Liver (tissue), 8 donors: ENCODE measurements at regions not wholly inside any gene's neighbourhood (a gene's known extent, or its start where the extent isn't known, plus 50 kb on each side); places are given as distances from the start of the nearest gene placed in this dataset.
"Not testable (repeated sequence)": the region's sequence is repeated elsewhere in the genome, so short reads cannot be mapped to it uniquely, and the experiment has no call there.

Experiments
- DNase-seq: peaks from one replicate; pipeline ENCODE4 v3.0.0-alpha.2; 2017; ENCODE audit warnings: low spot score
- H3K27ac ChIP-seq, 2 donors: one replicate each; pipeline ENCODE4 v1.7.0; 2013; ENCODE audit warnings: inconsistent platforms in 2 of 2, low read length in 2 of 2, control low read depth in 1 of 2, low read depth in 1 of 2, mild to moderate bottlenecking in 1 of 2
- H3K27me3 ChIP-seq, 4 donors: one replicate each; pipeline versions ENCODE4 v1.6.1 to v1.7.0; 2013; ENCODE audit warnings: low read length in 3 of 4, inconsistent platforms in 1 of 4, mild to moderate bottlenecking in 1 of 4, moderate library complexity in 1 of 4; ENCODE audit not compliant: control insufficient read depth in 4 of 4, insufficient read depth in 4 of 4
- H3K36me3 ChIP-seq, 4 donors: one replicate each; pipeline versions ENCODE4 v1.6.1 to v1.7.0; 2013; ENCODE audit warnings: low read length in 3 of 4, mild to moderate bottlenecking in 3 of 4, low read depth in 1 of 4, moderate library complexity in 1 of 4; ENCODE audit not compliant: control insufficient read depth in 4 of 4, insufficient read depth in 3 of 4
- H3K4me1 ChIP-seq, 4 donors: one replicate each; pipeline versions ENCODE4 v1.6.1 to v1.7.0; 2013; ENCODE audit warnings: low read length in 3 of 4, mild to moderate bottlenecking in 3 of 4, moderate library complexity in 1 of 4; ENCODE audit not compliant: control insufficient read depth in 4 of 4, insufficient read depth in 4 of 4
- H3K4me3 ChIP-seq, 3 donors: one replicate each; pipeline versions ENCODE4 v1.6.1 to v1.7.0; 2013; ENCODE audit warnings: low read length in 3 of 3, control low read depth in 1 of 3, low read depth in 1 of 3, mild to moderate bottlenecking in 1 of 3
- H3K9ac ChIP-seq, 2 donors: one replicate each; pipeline ENCODE4 v1.7.0; 2013; ENCODE audit warnings: low read length in 2 of 2, mild to moderate bottlenecking in 2 of 2, moderate library complexity in 2 of 2, control low read depth in 1 of 2, low read depth in 1 of 2
- H3K9me3 ChIP-seq, 4 donors: one replicate each; pipeline versions ENCODE4 v1.6.1 to v1.7.0; 2013; ENCODE audit warnings: low read length in 3 of 4; ENCODE audit not compliant: control insufficient read depth in 4 of 4
- EGR1 ChIP-seq, 2 donors: IDR thresholded peaks; 2 replicates each; pipeline ENCODE4 v1.6.1; 2016 to 2018; ENCODE audit warnings: antibody characterized with exemption in 2 of 2, low read depth in 2 of 2
- FOXA2 ChIP-seq: IDR thresholded peaks from 2 replicates; pipeline ENCODE4 v1.6.1; 2016; ENCODE audit warnings: antibody characterized with exemption
- GABPA ChIP-seq, 2 donors: IDR thresholded peaks in 1 of 2; conservative IDR thresholded peaks in 1 of 2; 2 replicates each; pipeline ENCODE4 v1.6.1; 2016; ENCODE audit warnings: antibody characterized with exemption in 2 of 2, mild to moderate bottlenecking in 1 of 2, moderate library complexity in 1 of 2
- HNF4A ChIP-seq, 2 donors: conservative IDR thresholded peaks; 2 replicates each; pipeline ENCODE4 v1.6.1; 2016; ENCODE audit warnings: antibody characterized with exemption in 2 of 2, mild to moderate bottlenecking in 2 of 2
- HNF4G ChIP-seq: IDR thresholded peaks from 2 replicates; pipeline ENCODE4 v1.6.1; 2016; ENCODE audit warnings: antibody characterized with exemption
- JUND ChIP-seq, 2 donors: IDR thresholded peaks; 2 replicates each; pipeline ENCODE4 v1.6.1; 2016; ENCODE audit warnings: antibody characterized with exemption in 2 of 2
- NR2F2 ChIP-seq: IDR thresholded peaks from 2 replicates; pipeline ENCODE4 v1.6.1; 2016; ENCODE audit warnings: antibody characterized with exemption
- RAD21 ChIP-seq, 2 donors: IDR thresholded peaks; 2 replicates each; pipeline ENCODE4 v1.6.1; 2016; ENCODE audit warnings: antibody characterized with exemption in 2 of 2, mild to moderate bottlenecking in 2 of 2
- RXRA ChIP-seq, 2 donors: IDR thresholded peaks; 2 replicates each; pipeline ENCODE4 v1.6.1; 2017 to 2018; ENCODE audit warnings: antibody characterized with exemption in 2 of 2, mild to moderate bottlenecking in 1 of 2
- TAF1 ChIP-seq: conservative IDR thresholded peaks from 2 replicates; pipeline ENCODE4 v1.6.1; 2016; ENCODE audit warnings: antibody characterized with exemption, mild to moderate bottlenecking
- YY1 ChIP-seq: IDR thresholded peaks from 2 replicates; pipeline ENCODE4 v1.6.1; 2016; ENCODE audit warnings: antibody characterized with exemption, mild to moderate bottlenecking
- WGBS: extraction: QIAGEN DNeasy Blood & Tissue Kit; methylation state at CpG from one replicate; pipeline ENCODE4 v1.1.7; 2013; 5-methylcytosine and 5-hydroxymethylcytosine counted together
- TF ChIP-seq, protein P1 (sequence below): IDR thresholded peaks from 2 replicates; pipeline ENCODE4 v1.6.1; 2016; ENCODE audit warnings: antibody characterized with exemption
- TF ChIP-seq, protein P2 (sequence below): fragments of 150-350 bp; IDR thresholded peaks from 2 replicates; pipeline ENCODE4 v1.5.1; 2017; ENCODE audit warnings: improper control_type of control experiment, low read depth, low read length; ENCODE audit not compliant: missing input control
- TF ChIP-seq, protein P3 (sequence below): IDR thresholded peaks from 2 replicates; pipeline ENCODE4 v1.6.1; 2016; ENCODE audit warnings: antibody characterized with exemption
- TF ChIP-seq, protein P4 (sequence below): IDR thresholded peaks from 2 replicates; pipeline ENCODE4 v1.6.1; 2016; ENCODE audit warnings: antibody characterized with exemption, mild to moderate bottlenecking
- donor health status: healthy.
- donor health status: healthy.
- donor health status: healthy.
- donor health status: healthy.
- donor health status: healthy.

DNA sequence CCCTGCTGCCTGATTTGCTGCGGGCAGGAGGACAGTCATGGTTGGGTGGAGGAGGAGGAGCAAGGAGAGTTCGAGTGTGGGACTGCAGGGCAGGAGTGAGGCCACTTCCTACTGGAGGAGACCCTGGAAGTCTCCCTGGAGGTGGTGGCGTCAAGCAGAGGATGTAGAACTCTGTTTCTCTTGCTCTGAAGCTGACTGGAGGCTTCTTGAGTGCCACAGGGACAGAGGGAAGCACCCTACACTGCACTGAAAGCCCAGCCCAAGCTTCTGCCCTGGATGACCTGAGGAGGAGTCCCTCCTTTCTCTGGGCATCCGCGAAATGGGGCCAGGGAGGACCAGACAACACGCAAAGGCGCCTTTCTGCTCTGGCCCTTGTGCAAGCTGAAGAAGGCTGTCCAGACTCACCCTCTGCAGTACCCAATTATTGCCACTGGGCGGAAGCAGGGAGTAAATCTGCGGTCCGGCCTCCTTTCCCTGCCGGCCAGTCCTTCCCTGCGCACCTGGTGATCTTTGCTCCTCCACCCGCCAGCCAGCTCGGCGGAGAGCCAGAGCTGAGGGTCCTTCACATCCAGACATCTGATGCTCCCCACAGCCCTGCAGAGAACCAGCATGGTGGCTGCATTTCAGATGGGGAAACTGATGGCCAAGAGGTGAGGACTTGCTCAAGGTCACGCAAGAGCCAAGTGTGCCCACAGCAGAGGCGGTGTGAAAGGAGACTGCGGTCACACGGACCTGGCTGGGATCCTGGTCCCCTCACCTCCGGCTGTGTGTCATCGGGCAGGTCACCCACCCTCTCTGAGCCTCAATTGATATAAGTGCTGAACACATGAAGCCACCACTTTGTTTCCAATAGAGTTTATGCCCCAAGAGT lies 207.1 kb downstream of the TBC1D2B start:
- no peak overlapping the region for H3K4me3 ChIP-seq
- WGBS = 27% methylated on average over 21 of the region's 21 CpGs
- TF ChIP-seq, protein P1, sequence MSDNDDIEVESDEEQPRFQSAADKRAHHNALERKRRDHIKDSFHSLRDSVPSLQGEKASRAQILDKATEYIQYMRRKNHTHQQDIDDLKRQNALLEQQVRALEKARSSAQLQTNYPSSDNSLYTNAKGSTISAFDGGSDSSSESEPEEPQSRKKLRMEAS = no peak
- TF ChIP-seq RAD21 (IDR thresholded peaks at IDR 0.05) (peak; percentile 68 to 78), HNF4G (no peak), HNF4A (conservative IDR thresholded peaks at IDR 0.05) (peak in 1 of 2 donors; percentile 37)
- TF ChIP-seq, protein P2, sequence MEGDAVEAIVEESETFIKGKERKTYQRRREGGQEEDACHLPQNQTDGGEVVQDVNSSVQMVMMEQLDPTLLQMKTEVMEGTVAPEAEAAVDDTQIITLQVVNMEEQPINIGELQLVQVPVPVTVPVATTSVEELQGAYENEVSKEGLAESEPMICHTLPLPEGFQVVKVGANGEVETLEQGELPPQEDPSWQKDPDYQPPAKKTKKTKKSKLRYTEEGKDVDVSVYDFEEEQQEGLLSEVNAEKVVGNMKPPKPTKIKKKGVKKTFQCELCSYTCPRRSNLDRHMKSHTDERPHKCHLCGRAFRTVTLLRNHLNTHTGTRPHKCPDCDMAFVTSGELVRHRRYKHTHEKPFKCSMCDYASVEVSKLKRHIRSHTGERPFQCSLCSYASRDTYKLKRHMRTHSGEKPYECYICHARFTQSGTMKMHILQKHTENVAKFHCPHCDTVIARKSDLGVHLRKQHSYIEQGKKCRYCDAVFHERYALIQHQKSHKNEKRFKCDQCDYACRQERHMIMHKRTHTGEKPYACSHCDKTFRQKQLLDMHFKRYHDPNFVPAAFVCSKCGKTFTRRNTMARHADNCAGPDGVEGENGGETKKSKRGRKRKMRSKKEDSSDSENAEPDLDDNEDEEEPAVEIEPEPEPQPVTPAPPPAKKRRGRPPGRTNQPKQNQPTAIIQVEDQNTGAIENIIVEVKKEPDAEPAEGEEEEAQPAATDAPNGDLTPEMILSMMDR = peak; percentile 89

DNA sequence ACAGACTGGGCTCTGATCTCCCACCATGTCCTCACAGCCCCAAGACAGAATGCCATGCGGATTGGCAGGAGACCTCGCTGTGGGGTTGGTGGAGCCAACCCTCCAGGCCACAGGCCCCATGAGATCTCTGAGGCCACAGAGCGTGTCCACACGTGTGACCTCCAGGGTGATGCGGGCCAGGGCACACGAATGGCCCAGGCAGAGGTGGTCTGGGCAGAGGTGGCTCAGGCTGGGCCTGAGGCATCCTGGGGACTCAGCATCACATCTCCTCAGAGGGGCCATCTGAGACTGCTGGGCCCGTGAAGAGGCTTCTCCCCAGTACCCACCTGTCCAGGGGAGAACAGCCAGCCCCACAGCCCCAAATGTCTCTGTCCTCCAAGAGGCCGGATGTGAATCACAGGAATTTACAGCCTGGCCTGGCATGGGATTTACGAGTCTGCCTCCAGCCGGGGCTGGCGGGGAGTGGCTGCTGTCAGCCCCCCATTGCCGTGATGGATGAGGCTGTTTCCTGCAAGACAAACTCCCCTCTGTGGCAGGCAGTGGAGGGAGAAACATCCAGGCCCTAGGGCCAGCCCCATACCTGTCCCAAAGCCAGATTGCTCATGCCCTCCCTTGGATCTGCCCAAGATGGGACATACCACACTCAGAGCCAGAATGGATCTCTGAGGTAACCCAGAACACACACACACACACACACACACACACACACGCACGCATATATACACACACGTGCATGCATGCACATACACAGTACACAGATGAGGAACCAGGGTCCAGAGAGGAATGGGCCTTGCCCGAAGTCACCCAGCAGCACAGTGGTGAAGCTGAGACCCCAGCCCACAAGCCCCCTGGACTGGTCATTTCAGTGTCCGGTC lies 208.3 kb downstream of the TBC1D2B start:
- 81% methylated on average over 17 of the region's 17 CpGs for WGBS
- no peak for TF ChIP-seq EGR1 (IDR thresholded peaks at IDR 0.05; ENCODE audit: low read depth in 2 of 2)
- TF ChIP-seq, protein P2 = no peak
- TF ChIP-seq RXRA (IDR thresholded peaks at IDR 0.05) = no peak
- TF ChIP-seq RAD21 (IDR thresholded peaks at IDR 0.05) = no peak
- TF ChIP-seq YY1 = no peak
- TF ChIP-seq, protein P3, sequence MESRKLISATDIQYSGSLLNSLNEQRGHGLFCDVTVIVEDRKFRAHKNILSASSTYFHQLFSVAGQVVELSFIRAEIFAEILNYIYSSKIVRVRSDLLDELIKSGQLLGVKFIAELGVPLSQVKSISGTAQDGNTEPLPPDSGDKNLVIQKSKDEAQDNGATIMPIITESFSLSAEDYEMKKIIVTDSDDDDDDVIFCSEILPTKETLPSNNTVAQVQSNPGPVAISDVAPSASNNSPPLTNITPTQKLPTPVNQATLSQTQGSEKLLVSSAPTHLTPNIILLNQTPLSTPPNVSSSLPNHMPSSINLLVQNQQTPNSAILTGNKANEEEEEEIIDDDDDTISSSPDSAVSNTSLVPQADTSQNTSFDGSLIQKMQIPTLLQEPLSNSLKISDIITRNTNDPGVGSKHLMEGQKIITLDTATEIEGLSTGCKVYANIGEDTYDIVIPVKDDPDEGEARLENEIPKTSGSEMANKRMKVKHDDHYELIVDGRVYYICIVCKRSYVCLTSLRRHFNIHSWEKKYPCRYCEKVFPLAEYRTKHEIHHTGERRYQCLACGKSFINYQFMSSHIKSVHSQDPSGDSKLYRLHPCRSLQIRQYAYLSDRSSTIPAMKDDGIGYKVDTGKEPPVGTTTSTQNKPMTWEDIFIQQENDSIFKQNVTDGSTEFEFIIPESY = no peak
- no peak for TF ChIP-seq FOXA2
- TF ChIP-seq TAF1 = no peak
- TF ChIP-seq, protein P4, sequence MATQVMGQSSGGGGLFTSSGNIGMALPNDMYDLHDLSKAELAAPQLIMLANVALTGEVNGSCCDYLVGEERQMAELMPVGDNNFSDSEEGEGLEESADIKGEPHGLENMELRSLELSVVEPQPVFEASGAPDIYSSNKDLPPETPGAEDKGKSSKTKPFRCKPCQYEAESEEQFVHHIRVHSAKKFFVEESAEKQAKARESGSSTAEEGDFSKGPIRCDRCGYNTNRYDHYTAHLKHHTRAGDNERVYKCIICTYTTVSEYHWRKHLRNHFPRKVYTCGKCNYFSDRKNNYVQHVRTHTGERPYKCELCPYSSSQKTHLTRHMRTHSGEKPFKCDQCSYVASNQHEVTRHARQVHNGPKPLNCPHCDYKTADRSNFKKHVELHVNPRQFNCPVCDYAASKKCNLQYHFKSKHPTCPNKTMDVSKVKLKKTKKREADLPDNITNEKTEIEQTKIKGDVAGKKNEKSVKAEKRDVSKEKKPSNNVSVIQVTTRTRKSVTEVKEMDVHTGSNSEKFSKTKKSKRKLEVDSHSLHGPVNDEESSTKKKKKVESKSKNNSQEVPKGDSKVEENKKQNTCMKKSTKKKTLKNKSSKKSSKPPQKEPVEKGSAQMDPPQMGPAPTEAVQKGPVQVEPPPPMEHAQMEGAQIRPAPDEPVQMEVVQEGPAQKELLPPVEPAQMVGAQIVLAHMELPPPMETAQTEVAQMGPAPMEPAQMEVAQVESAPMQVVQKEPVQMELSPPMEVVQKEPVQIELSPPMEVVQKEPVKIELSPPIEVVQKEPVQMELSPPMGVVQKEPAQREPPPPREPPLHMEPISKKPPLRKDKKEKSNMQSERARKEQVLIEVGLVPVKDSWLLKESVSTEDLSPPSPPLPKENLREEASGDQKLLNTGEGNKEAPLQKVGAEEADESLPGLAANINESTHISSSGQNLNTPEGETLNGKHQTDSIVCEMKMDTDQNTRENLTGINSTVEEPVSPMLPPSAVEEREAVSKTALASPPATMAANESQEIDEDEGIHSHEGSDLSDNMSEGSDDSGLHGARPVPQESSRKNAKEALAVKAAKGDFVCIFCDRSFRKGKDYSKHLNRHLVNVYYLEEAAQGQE = no peak
- no peak for TF ChIP-seq GABPA (IDR thresholded peaks at IDR 0.05 in 1 of 2, conservative IDR thresholded peaks at IDR 0.05 in 1 of 2)
- no peak for TF ChIP-seq JUND (IDR thresholded peaks at IDR 0.05)
- no peak for TF ChIP-seq HNF4A (conservative IDR thresholded peaks at IDR 0.05)
- no peak for TF ChIP-seq NR2F2
- H3K27me3 ChIP-seq = no peaks in the 10 kb centered on the region
- no peaks in the 10 kb centered on the region for H3K9me3 ChIP-seq
- no peak for DNase-seq
- no peak overlapping the region for H3K4me3 ChIP-seq
- no peak overlapping the region for H3K9ac ChIP-seq
- no peak overlapping the region for H3K27ac ChIP-seq
- H3K36me3 ChIP-seq = no peaks in the 10 kb centered on the region
- H3K4me1 ChIP-seq = peaks cover 0 to 5% (median 0%) of the 10 kb centered on the region in 4 donors

More for the DNA sequence above, 207.1 kb downstream of the TBC1D2B start:
- H3K9me3 ChIP-seq = no peaks in the 10 kb centered on the region
- H3K9ac ChIP-seq = no peak overlapping the region
- H3K27ac ChIP-seq = no peak overlapping the region
- H3K27me3 ChIP-seq = no peaks in the 10 kb centered on the region
- DNase-seq = peak; percentile 73
- H3K36me3 ChIP-seq = no peaks in the 10 kb centered on the region
- H3K4me1 ChIP-seq = peaks cover 0 to 5% (median 0%) of the 10 kb centered on the region in 4 donors

DNA sequence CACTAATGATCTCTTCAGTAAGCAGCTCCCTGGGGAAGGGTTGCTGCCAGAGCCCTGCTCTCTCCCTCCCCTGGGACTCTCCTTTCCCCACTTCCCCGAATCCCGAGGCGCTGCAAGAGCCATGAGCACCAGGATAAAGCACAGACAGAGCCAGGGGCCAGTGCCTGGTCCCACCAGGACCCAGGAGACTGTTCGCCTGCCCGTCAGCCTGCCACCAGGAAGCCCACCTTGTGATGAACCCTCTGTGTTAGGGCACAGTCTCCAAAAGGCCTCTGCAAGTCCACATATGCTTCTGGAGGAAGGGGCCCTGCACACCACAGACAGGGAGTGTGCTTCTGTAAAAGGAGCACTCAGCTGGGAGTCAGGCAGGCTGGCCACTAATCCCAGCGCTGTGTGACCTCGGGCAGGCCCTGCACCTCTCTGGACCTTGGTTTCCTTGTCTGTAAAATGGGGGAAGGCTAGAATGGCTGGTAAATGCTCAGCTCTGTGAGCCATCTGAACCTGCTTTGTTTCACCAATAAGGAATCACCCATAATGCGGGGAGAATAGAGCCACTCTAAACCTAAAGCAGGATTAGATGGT lies 209.4 kb downstream of the TBC1D2B start:
- not testable (repeated sequence) for H3K9ac ChIP-seq, DNase-seq, H3K4me1 ChIP-seq, H3K27ac ChIP-seq, H3K36me3 ChIP-seq, H3K27me3 ChIP-seq, H3K4me3 ChIP-seq, H3K9me3 ChIP-seq
- 88% methylated on average over 8 of the region's 8 CpGs for WGBS
